HepG2 (cell line): ENCODE measurements at regions not wholly inside any gene's neighbourhood (a gene's known extent, or its start where the extent isn't known, plus 50 kb on each side); places are given as distances from the start of the nearest gene placed in this dataset.

Experiments
- ATAC-seq: fragments of 200-7000 bp; cut with Tn5 transposase; 3 replicates; pipeline ENCODE4 v1.9.1; 2020; ENCODE audit warnings: mild to moderate bottlenecking, moderate library complexity
- BruUV-seq: library from RNA; stranded (reverse); fragments of 400-500 nt; replicated peaks from 2 replicates; lab custom pipeline; 2021; lab: Mats Ljungman, UMichigan
- CTCF ChIA-PET: fragments of 300-600 bp; formaldehyde crosslinking; extraction: SDS; loops from one replicate; lab custom pipeline; 2021; ENCODE audit warnings: low total read pairs, inconsistent platforms, low intra/inter-chr PET ratio; lab: Yijun Ruan, JAX
- POLR2A ChIA-PET: fragments of 350-600 bp; sonication (Branson Sonifier 250); formaldehyde crosslinking; loops from one replicate; lab custom pipeline; 2020; ENCODE audit warnings: antibody characterized with exemption, inconsistent platforms; lab: Yijun Ruan, JAX
- DNase-seq: peaks from one replicate; pipeline ENCODE4 v3.0.0-alpha.2; 2015; ENCODE audit warnings: low spot score
- FAIRE-seq: peaks from 3 replicates; lab custom pipeline; 2011; peaks lifted over from hg19 to GRCh38; lab: Jason Lieb, UNC
- H2AFZ ChIP-seq: one replicate; pipeline ENCODE4 v1.6.1; 2011; ENCODE audit warnings: low read length, inconsistent platforms
- H3K27ac ChIP-seq: fragments of 300-600 bp; 3 replicates; pipeline ENCODE4 v1.8.0; 2011; ENCODE audit warnings: mixed run types, mild to moderate bottlenecking, mixed read lengths, low read length, inconsistent platforms; ENCODE audit not compliant: insufficient read depth; ENCODE audit errors: extremely low read length
- H3K27me3 ChIP-seq, 2 experiments: fragments of 200-600 bp in 1 of 2; 2 replicates in 1 of 2; 3 replicates in 1 of 2; pipeline versions ENCODE4 v1.6.0 to v1.8.0; 2011; ENCODE audit warnings: low read length in 2 of 2, mild to moderate bottlenecking in 2 of 2, moderate library complexity in 2 of 2, inconsistent platforms in 1 of 2; ENCODE audit not compliant: insufficient read depth in 2 of 2, control insufficient read depth in 1 of 2
- H3K36me3 ChIP-seq, 2 experiments: fragments of 200-600 bp in 1 of 2; replicated peaks in 1 of 2; 2 replicates in 1 of 2; 3 replicates in 1 of 2; pipeline versions ENCODE4 v1.5.1 to v1.8.0; 2011; ENCODE audit warnings: low read length in 2 of 2, inconsistent platforms in 1 of 2; ENCODE audit not compliant: insufficient read depth in 2 of 2, control insufficient read depth in 1 of 2
- H3K4me1 ChIP-seq: 2 replicates; pipeline ENCODE4 v1.5.1; 2012; ENCODE audit warnings: low read length, inconsistent platforms; ENCODE audit not compliant: insufficient read depth
- H3K4me2 ChIP-seq: 2 replicates; pipeline ENCODE4 v1.6.0; 2011; ENCODE audit warnings: low read depth, low read length, inconsistent platforms
- H3K4me3 ChIP-seq, 3 experiments: fragments of 200-600 bp in 1 of 3; sonication (generic), shearing (Covaris generic) in 1 of 3; replicated peaks in 1 of 3; 2 replicates each; pipeline ENCODE4 v1.5.1; 2011 to 2016; ENCODE audit warnings: low read length in 3 of 3, inconsistent platforms in 2 of 3, low read depth in 2 of 3, mild to moderate bottlenecking in 2 of 3, control low read depth in 1 of 3, mixed read lengths in 1 of 3; ENCODE audit not compliant: insufficient read depth in 1 of 3
- H3K79me2 ChIP-seq: one replicate; pipeline ENCODE4 v1.6.1; 2011; ENCODE audit warnings: low read length, inconsistent platforms; ENCODE audit not compliant: insufficient read depth
- H3K9ac ChIP-seq: 2 replicates; pipeline ENCODE4 v1.6.0; 2011; ENCODE audit warnings: mild to moderate bottlenecking, low read depth, low read length, inconsistent platforms; ENCODE audit not compliant: insufficient read depth
- H3K9me3 ChIP-seq: 2 replicates; pipeline ENCODE4 v1.5.1; 2012; ENCODE audit warnings: mild to moderate bottlenecking, low read length
- H4K20me1 ChIP-seq: 2 replicates; pipeline ENCODE4 v1.6.0; 2011; ENCODE audit warnings: inconsistent platforms, mild to moderate bottlenecking, low read length, moderate library complexity; ENCODE audit not compliant: insufficient read depth
- BHLHE40 ChIP-seq: IDR thresholded peaks from 2 replicates; pipeline ENCODE4 v1.6.1; 2011; ENCODE audit warnings: low read length, improper control_type of control experiment
- KLF11 ChIP-seq: IDR thresholded peaks from 2 replicates; pipeline ENCODE4 v1.6.1; 2016; ENCODE audit warnings: missing compliant biosample characterization
- KLF16 ChIP-seq, 2 experiments: sonication (generic) in 1 of 2; formaldehyde crosslinking in 1 of 2; IDR thresholded peaks; 2 replicates each; pipeline versions ENCODE4 v1.6.1 to v1.8.0; 2016 to 2023; ENCODE audit warnings: missing genetic modification reagents in 2 of 2, missing compliant biosample characterization in 1 of 2
- NBN ChIP-seq: fragments of 450-650 bp; conservative IDR thresholded peaks from 2 replicates; pipeline ENCODE4 v1.6.1; 2017
- NRL ChIP-seq: sonication (generic); formaldehyde crosslinking; IDR thresholded peaks from 2 replicates; pipeline ENCODE4 v1.5.0; 2020; ENCODE audit warnings: missing genetic modification reagents, mild to moderate bottlenecking, moderate library complexity, borderline replicate concordance
- ZNF12 ChIP-seq: sonication (generic); formaldehyde crosslinking; IDR thresholded peaks from 2 replicates; pipeline ENCODE4 v1.5.0; 2020; ENCODE audit warnings: missing genetic modification reagents
- ZNF260 ChIP-seq: sonication (generic); formaldehyde crosslinking; IDR thresholded peaks from 2 replicates; pipeline ENCODE4 v1.4.0; 2020; ENCODE audit warnings: missing genetic modification reagents, low read depth, mild to moderate bottlenecking, borderline replicate concordance
- ZNF670 ChIP-seq: sonication (generic); formaldehyde crosslinking; IDR thresholded peaks from 2 replicates; pipeline ENCODE4 v1.8.0; 2022; ENCODE audit warnings: mild to moderate bottlenecking, missing genetic modification reagents, borderline replicate concordance
- ZNF841 ChIP-seq: sonication (generic); formaldehyde crosslinking; IDR thresholded peaks from 2 replicates; pipeline ENCODE4 v1.8.1; 2023; ENCODE audit warnings: missing genetic modification reagents, borderline replicate concordance
- ZSCAN12 ChIP-seq: sonication (generic); formaldehyde crosslinking; IDR thresholded peaks from 2 replicates; pipeline ENCODE4 v1.9.0; 2021; ENCODE audit warnings: mild to moderate bottlenecking, missing genetic modification reagents
- WGBS: methylation state at CpG from one replicate; pipeline ENCODE4 v1.1.6; 2017; ENCODE audit warnings: low lambda C conversion rate; 5-methylcytosine and 5-hydroxymethylcytosine counted together
- in situ Hi-C: cut with HindIII; loops from 2 replicates; pipeline ENCODE4 v1.10.0; 2017; ENCODE audit warnings: low pct_unique_long_range_greater_than_20kb; ENCODE audit not compliant: extremely low pct_ligation_motif_present
- intact Hi-C: fragments of 100-400 bp; cut with micrococcal nuclease; formaldehyde crosslinking; loops from one replicate; pipeline ENCODE4 v1.10.0; 2022; ENCODE audit not compliant: unreplicated experiment
- TF ChIP-seq, protein P1 (sequence below): sonication (generic); formaldehyde crosslinking; IDR thresholded peaks from one replicate; pipeline ENCODE4 v1.5.1; 2020; ENCODE audit warnings: mild to moderate bottlenecking, missing genetic modification reagents; ENCODE audit errors: not compliant biosample characterization
- TF ChIP-seq, protein P2 (sequence below): sonication (generic); formaldehyde crosslinking; IDR thresholded peaks from 2 replicates; pipeline ENCODE4 v1.8.0; 2022; ENCODE audit warnings: mild to moderate bottlenecking, missing genetic modification reagents, moderate library complexity
- TF ChIP-seq, protein P3 (sequence below): sonication (generic); formaldehyde crosslinking; IDR thresholded peaks from 2 replicates; pipeline ENCODE4 v1.5.0; 2020; ENCODE audit warnings: missing genetic modification reagents

DNA sequence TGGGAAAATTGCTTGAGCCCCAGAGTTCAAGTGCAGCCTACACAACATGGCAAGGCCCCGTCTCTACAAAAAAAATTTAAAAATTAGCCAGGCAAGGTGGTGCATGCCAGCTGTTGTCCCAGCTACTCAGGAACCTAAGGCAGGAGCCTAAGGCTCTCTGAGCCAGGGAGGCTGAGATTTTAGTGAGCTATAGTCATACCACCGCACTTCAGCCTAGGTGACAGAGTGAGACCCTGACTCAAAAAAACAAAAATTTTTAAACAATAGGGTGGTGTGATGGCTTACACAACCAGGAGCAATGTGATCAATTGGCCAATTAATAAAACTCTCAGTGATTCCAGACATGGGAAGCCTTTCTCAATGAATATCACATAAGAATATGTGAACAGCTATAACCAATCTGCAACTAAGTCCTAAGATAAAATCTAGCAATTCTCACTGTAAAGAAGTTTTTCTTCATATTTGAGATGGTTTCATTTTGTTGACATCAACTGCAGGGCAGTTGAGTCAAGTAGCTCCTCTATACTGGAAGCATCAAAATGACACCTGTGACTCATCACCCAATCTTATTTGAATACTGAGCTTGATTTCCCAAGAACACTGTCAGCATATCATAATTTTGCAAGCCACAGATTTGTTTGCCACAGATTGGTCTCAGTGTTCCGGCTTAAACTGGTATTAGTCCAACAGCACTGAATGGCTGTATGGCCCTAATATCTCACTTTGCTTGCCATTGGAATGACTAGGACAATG, 169.0 kb upstream of the GJE1 start (continued):
- TF ChIP-seq, protein P1, sequence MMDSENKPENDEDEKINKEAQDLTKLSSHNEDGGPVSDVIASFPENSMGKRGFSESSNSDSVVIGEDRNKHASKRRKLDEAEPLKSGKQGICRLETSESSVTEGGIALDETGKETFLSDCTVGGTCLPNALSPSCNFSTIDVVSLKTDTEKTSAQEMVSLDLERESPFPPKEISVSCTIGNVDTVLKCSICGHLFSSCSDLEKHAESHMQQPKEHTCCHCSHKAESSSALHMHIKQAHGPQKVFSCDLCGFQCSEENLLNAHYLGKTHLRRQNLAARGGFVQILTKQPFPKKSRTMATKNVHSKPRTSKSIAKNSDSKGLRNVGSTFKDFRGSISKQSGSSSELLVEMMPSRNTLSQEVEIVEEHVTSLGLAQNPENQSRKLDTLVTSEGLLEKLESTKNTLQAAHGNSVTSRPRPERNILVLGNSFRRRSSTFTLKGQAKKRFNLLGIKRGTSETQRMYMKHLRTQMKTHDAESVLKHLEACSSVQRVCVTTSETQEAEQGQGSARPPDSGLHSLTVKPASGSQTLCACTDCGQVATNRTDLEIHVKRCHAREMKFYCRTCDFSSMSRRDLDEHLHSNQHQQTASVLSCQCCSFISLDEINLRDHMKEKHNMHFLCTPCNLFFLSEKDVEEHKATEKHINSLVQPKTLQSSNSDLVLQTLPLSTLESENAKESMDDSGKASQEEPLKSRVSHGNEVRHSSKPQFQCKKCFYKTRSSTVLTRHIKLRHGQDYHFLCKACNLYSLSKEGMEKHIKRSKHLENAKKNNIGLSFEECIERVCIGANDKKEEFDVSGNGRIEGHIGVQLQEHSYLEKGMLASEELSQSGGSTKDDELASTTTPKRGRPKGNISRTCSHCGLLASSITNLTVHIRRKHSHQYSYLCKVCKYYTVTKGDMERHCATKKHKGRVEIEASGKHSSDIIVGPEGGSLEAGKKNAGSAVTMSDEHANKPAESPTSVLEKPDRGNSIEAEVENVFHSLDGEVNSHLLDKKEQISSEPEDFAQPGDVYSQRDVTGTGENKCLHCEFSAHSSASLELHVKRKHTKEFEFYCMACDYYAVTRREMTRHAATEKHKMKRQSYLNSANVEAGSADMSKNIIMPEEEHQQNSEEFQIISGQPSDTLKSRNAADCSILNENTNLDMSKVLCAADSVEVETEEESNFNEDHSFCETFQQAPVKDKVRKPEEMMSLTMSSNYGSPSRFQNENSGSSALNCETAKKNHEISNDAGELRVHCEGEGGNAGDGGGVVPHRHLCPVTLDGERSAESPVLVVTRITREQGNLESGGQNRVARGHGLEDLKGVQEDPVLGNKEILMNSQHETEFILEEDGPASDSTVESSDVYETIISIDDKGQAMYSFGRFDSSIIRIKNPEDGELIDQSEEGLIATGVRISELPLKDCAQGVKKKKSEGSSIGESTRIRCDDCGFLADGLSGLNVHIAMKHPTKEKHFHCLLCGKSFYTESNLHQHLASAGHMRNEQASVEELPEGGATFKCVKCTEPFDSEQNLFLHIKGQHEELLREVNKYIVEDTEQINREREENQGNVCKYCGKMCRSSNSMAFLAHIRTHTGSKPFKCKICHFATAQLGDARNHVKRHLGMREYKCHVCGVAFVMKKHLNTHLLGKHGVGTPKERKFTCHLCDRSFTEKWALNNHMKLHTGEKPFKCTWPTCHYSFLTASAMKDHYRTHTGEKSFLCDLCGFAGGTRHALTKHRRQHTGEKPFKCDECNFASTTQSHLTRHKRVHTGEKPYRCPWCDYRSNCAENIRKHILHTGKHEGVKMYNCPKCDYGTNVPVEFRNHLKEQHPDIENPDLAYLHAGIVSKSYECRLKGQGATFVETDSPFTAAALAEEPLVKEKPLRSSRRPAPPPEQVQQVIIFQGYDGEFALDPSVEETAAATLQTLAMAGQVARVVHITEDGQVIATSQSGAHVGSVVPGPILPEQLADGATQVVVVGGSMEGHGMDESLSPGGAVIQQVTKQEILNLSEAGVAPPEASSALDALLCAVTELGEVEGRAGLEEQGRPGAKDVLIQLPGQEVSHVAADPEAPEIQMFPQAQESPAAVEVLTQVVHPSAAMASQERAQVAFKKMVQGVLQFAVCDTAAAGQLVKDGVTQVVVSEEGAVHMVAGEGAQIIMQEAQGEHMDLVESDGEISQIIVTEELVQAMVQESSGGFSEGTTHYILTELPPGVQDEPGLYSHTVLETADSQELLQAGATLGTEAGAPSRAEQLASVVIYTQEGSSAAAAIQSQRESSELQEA (CRISPR knock-in tag): no peak

DNA sequence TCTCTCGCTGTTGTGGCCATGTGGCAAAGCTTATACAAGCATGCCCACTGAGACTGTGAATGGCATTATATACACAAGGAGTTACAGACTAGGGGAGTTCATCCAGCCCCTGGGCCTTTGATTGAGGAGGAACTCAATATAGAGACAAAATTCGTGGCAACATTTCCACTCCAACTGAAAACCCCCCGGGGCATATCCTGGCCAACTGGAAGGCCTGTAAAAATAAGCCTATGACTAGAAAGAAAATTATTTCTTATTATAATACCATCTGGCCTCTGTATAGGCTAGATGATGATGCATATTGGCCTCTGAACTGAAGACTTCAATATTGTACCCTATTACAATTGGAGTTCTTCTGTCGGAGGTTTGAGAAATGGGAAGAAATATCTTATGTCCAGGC, 175.5 kb upstream of the GJE1 start:
- no peak overlapping the region for H3K27ac ChIP-seq
- H3K79me2 ChIP-seq: no peaks in the 10 kb centered on the region
- POLR2A ChIA-PET: no interaction called here
- H3K4me2 ChIP-seq: no peak overlapping the region
- CTCF ChIA-PET: no interaction called here
- BruUV-seq: no TSS peak
- DNase-seq: no peak
- H3K9me3 ChIP-seq: peaks cover 20% of the 10 kb centered on the region; the same call in 1 of the 2 replicates
- H3K27me3 ChIP-seq: no peaks in the 10 kb centered on the region
- no peaks in the 10 kb centered on the region for H3K36me3 ChIP-seq
- H3K4me3 ChIP-seq: no peak overlapping the region
- no peak for ATAC-seq
- H3K9ac ChIP-seq: no peak overlapping the region
- intact Hi-C loops: no loop called here
- H2AFZ ChIP-seq: no peak overlapping the region
- in situ Hi-C loops: no loop called here
- H4K20me1 ChIP-seq: no peaks in the 10 kb centered on the region
- WGBS: 0% methylated on average over 4 of the region's 4 CpGs
- FAIRE-seq: no peak
- H3K4me1 ChIP-seq: no peaks in the 10 kb centered on the region
- TF ChIP-seq ZNF670 (CRISPR knock-in tag): no peak
- TF ChIP-seq BHLHE40: no peak
- no peak for TF ChIP-seq ZNF260
- no peak for TF ChIP-seq ZNF841 (CRISPR knock-in tag)
- TF ChIP-seq NRL (CRISPR knock-in tag): no peak
- no peak for TF ChIP-seq KLF16 (CRISPR knock-in tag; IDR thresholded peaks at IDR 0.05)
- TF ChIP-seq NBN: no peak
- TF ChIP-seq, protein P2, sequence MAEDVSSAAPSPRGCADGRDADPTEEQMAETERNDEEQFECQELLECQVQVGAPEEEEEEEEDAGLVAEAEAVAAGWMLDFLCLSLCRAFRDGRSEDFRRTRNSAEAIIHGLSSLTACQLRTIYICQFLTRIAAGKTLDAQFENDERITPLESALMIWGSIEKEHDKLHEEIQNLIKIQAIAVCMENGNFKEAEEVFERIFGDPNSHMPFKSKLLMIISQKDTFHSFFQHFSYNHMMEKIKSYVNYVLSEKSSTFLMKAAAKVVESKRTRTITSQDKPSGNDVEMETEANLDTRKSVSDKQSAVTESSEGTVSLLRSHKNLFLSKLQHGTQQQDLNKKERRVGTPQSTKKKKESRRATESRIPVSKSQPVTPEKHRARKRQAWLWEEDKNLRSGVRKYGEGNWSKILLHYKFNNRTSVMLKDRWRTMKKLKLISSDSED: no peak
- TF ChIP-seq KLF11 (CRISPR knock-in tag): no peak
- TF ChIP-seq, protein P3, sequence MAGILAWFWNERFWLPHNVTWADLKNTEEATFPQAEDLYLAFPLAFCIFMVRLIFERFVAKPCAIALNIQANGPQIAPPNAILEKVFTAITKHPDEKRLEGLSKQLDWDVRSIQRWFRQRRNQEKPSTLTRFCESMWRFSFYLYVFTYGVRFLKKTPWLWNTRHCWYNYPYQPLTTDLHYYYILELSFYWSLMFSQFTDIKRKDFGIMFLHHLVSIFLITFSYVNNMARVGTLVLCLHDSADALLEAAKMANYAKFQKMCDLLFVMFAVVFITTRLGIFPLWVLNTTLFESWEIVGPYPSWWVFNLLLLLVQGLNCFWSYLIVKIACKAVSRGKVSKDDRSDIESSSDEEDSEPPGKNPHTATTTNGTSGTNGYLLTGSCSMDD: no peak
- no peak for TF ChIP-seq ZNF12 (CRISPR knock-in tag)
- TF ChIP-seq ZSCAN12 (CRISPR knock-in tag): no peak
